DND-41 (cell line): ENCODE measurements at regions not wholly inside any gene's neighbourhood (a gene's known extent, or its start where the extent isn't known, plus 50 kb on each side); places are given as distances from the start of the nearest gene placed in this dataset.

Source experiments
- ATAC-seq: fragments of 200-7000 bp; cut with Tn5 transposase; 3 replicates; pipeline ENCODE4 v1.9.1; 2021; ENCODE audit warnings: low read depth; ENCODE audit not compliant: insufficient read depth
- DNase-seq: peaks from one replicate; pipeline ENCODE4 v3.0.0-alpha.2; 2020
- H2AFZ ChIP-seq: 2 replicates; pipeline ENCODE4 v1.6.0; 2012; ENCODE audit warnings: low read depth, low read length
- H3K27ac ChIP-seq: 2 replicates; pipeline ENCODE4 v1.5.1; 2012; ENCODE audit warnings: low read length, inconsistent platforms
- H3K27me3 ChIP-seq: fragments of 200-600 bp; sonication (generic); 2 replicates; pipeline ENCODE4 v1.6.0; 2012; ENCODE audit warnings: low read length, mild to moderate bottlenecking, inconsistent platforms; ENCODE audit not compliant: insufficient read depth, poor library complexity
- H3K36me3 ChIP-seq: 2 replicates; pipeline ENCODE4 v1.5.1; 2012; ENCODE audit warnings: low read length, inconsistent platforms; ENCODE audit not compliant: insufficient read depth
- H3K4me1 ChIP-seq: 2 replicates; pipeline ENCODE4 v1.5.1; 2012; ENCODE audit warnings: mild to moderate bottlenecking, low read length; ENCODE audit not compliant: insufficient read depth
- H3K4me2 ChIP-seq: 2 replicates; pipeline ENCODE4 v1.6.0; 2012; ENCODE audit warnings: mild to moderate bottlenecking, moderate library complexity, low read length, inconsistent platforms; ENCODE audit not compliant: insufficient read depth
- H3K4me3 ChIP-seq, 2 experiments: fragments of 200-600 bp in 1 of 2; shearing (Covaris generic) in 1 of 2; 2 replicates each; pipeline ENCODE4 v1.5.1; 2012 to 2016; ENCODE audit warnings: inconsistent platforms in 2 of 2, low read length in 2 of 2, mild to moderate bottlenecking in 2 of 2, low read depth in 1 of 2, moderate library complexity in 1 of 2
- H3K79me2 ChIP-seq: 2 replicates; pipeline ENCODE4 v1.6.0; 2012; ENCODE audit warnings: low read length, inconsistent platforms; ENCODE audit not compliant: insufficient read depth
- H3K9ac ChIP-seq: 2 replicates; pipeline ENCODE4 v1.6.0; 2012; ENCODE audit warnings: low read depth, mild to moderate bottlenecking, inconsistent platforms, low read length, moderate library complexity
- H3K9me3 ChIP-seq: 2 replicates; pipeline ENCODE4 v1.5.1; 2012; ENCODE audit warnings: low read length, moderate library complexity, mild to moderate bottlenecking, inconsistent platforms; ENCODE audit not compliant: insufficient read depth, severe bottlenecking
- H4K20me1 ChIP-seq: 2 replicates; pipeline ENCODE4 v1.6.0; 2012; ENCODE audit warnings: low read length; ENCODE audit not compliant: insufficient read depth
- CTCF ChIP-seq: IDR thresholded peaks from 2 replicates; pipeline ENCODE4 v1.5.1; 2012; ENCODE audit warnings: borderline replicate concordance, low read length, moderate library complexity, mild to moderate bottlenecking; ENCODE audit not compliant: poor library complexity, severe bottlenecking; ENCODE audit errors: extremely low read depth
- EZH2 ChIP-seq: IDR thresholded peaks from 3 replicates; pipeline ENCODE4 v1.6.1; 2012; ENCODE audit warnings: borderline replicate concordance, low read depth, mild to moderate bottlenecking, moderate library complexity, low read length, inconsistent platforms; ENCODE audit not compliant: severe bottlenecking

- Histone ChIP-seq H3K79me2 (no peaks in the 10 kb centered on the region), H3K9me3 (no peaks in the 10 kb centered on the region), H3K4me3 (no peak overlapping the region), H3K4me2 (no peak overlapping the region), H2AFZ (no peak overlapping the region), H3K36me3 (no peaks in the 10 kb centered on the region), H3K4me1 (no peaks in the 10 kb centered on the region), H4K20me1 (no peaks in the 10 kb centered on the region), H3K27me3 (no peaks in the 10 kb centered on the region), H3K27ac (no peak overlapping the region), H3K9ac (no peak overlapping the region)
- TF ChIP-seq EZH2 (no peak), CTCF (no peak)
- no peak for ATAC-seq
- no peak for DNase-seq
Measured at GRCh38 chr5:89098199-89098756, 215.3 kb upstream of the MEF2C start.

GRCh38 chr5:89097103-89097502 is 214.1 kb upstream of the MEF2C start:
- no peaks in the 10 kb centered on the region for H3K79me2 ChIP-seq
- no peaks in the 10 kb centered on the region for H4K20me1 ChIP-seq
- no peak overlapping the region for H3K4me2 ChIP-seq
- H3K27ac ChIP-seq, result no peak overlapping the region
- H3K27me3 ChIP-seq, result no peaks in the 10 kb centered on the region
- H3K4me3 ChIP-seq, result no peak overlapping the region
- no peak for TF ChIP-seq CTCF
- TF ChIP-seq EZH2, result no peak
- no peaks in the 10 kb centered on the region for H3K9me3 ChIP-seq
- no peak for ATAC-seq
- no peak for DNase-seq
- H3K9ac ChIP-seq, result no peak overlapping the region
- no peaks in the 10 kb centered on the region for H3K36me3 ChIP-seq
- no peaks in the 10 kb centered on the region for H3K4me1 ChIP-seq
- H2AFZ ChIP-seq, result no peak overlapping the region

- H3K4me2 ChIP-seq, result no peak overlapping the region
- H3K9ac ChIP-seq, result no peak overlapping the region
- H2AFZ ChIP-seq, result no peak overlapping the region
- no peaks in the 10 kb centered on the region for H3K27me3 ChIP-seq
- H4K20me1 ChIP-seq, result no peaks in the 10 kb centered on the region
- no peaks in the 10 kb centered on the region for H3K4me1 ChIP-seq
- H3K9me3 ChIP-seq, result no peaks in the 10 kb centered on the region
- no peak for DNase-seq
- no peak for ATAC-seq
- no peak overlapping the region for H3K27ac ChIP-seq
- TF ChIP-seq CTCF (no peak), EZH2 (no peak)
- H3K79me2 ChIP-seq, result no peaks in the 10 kb centered on the region
- H3K36me3 ChIP-seq, result no peaks in the 10 kb centered on the region
- H3K4me3 ChIP-seq, result no peak overlapping the region
Measured at GRCh38 chr5:89095341-89095740, 212.4 kb upstream of the MEF2C start.

GRCh38 chr5:89090037-89090436 is 207.1 kb upstream of the MEF2C start:
- H2AFZ ChIP-seq, result no peak overlapping the region
- DNase-seq (no peak), ATAC-seq (no peak)
- no peak overlapping the region for H3K4me2 ChIP-seq
- H3K4me1 ChIP-seq, result no peaks in the 10 kb centered on the region
- TF ChIP-seq CTCF, result no peak
- TF ChIP-seq EZH2, result no peak
- no peaks in the 10 kb centered on the region for H4K20me1 ChIP-seq
- no peaks in the 10 kb centered on the region for H3K27me3 ChIP-seq
- H3K36me3 ChIP-seq, result no peaks in the 10 kb centered on the region
- H3K4me3 ChIP-seq, result no peak overlapping the region
- H3K9me3 ChIP-seq, result no peaks in the 10 kb centered on the region
- H3K9ac ChIP-seq, result no peak overlapping the region
- H3K27ac ChIP-seq, result no peak overlapping the region
- H3K79me2 ChIP-seq, result no peaks in the 10 kb centered on the region
